Frontal cortex (tissue), 3 donors: ENCODE measurements at regions not wholly inside any gene's neighbourhood (a gene's known extent, or its start where the extent isn't known, plus 50 kb on each side); places are given as distances from the start of the nearest gene placed in this dataset.

Experiments used
- DNase-seq, 2 donors: peaks; one replicate each; pipeline ENCODE4 v3.0.0; 2012; ENCODE audit warnings: low spot score in 2 of 2
- FAIRE-seq: peaks from 2 replicates; lab custom pipeline; 2012; peaks lifted over from hg19 to GRCh38; lab: Jason Lieb, UNC
- donor health status: control.
- donor health status: control.
- donor health status: control.

- DNase-seq, result no peak
- FAIRE-seq, result no peak
Measured at GRCh38 chr15:63454503-63455211, 49.7 kb upstream of the USP3 start.
